ENCODE measurements at regions not wholly inside any gene's neighbourhood (a gene's known extent, or its start where the extent isn't known, plus 50 kb on each side); places are given as distances from the start of the nearest gene placed in this dataset.

DNA sequence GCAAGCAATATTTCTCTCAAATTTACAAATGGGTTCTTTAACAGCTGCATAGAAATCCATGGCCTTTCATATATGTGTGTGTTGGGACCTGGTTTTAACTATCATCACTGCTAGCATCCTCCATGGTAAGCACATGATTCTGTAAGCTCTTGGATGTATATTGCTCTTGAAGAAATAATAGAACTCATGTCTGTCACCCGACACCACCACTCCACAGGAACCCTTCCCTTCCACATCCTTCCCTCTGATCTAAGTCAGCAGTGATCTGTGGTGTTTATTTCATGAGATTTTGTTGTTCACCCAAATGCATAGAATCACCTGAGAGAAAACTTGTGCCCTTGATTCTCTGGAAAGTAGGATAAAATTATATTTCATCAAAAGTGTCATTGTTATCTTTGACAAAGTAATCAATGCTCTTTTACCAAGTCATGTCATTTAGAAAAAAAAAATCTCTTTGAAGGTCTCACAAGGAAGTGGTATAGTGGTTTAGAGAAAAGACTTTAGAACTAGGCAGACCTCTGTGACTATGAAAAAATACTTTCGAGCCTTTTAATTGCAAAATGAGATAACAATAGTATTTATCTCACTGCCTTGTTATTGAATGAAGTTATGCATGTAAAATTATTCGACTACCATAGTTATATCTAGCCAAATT is 649.8 kb upstream of the SLC35B3 start:
- Histone ChIP-seq H3K27ac (ENCODE audit: insufficient read depth, low read depth, low read length) (no peak overlapping the region), H3K27me3 (ENCODE audit: control insufficient read depth in 2 of 2, insufficient read depth in 2 of 2, low read length in 2 of 2) (no peaks in the 10 kb centered on the region), H3K4me1 (ENCODE audit: control insufficient read depth, extremely low read depth, insufficient read depth, low read length) (no peaks in the 10 kb centered on the region), H3K9me1 (replicated peaks; ENCODE audit: control insufficient read depth, extremely low read depth, insufficient read depth, low read length) (no peaks in the 10 kb centered on the region), H3K9me3 (replicated peaks; ENCODE audit: control insufficient read depth, insufficient read depth, low read length) (no peaks in the 10 kb centered on the region), H3K36me3 (ENCODE audit: control insufficient read depth in 2 of 2, extremely low read depth in 1 of 2, insufficient read depth in 2 of 2, low read length in 2 of 2) (no peaks in the 10 kb centered on the region), H3K9ac (replicated peaks; ENCODE audit: extremely low read depth, insufficient read depth, low read length) (no peak overlapping the region), H2AFZ (ENCODE audit: low read depth, low read length) (no peak overlapping the region), H3K79me2 (ENCODE audit: control insufficient read depth, insufficient read depth, low read length) (no peaks in the 10 kb centered on the region), H4K20me1 (replicated peaks; ENCODE audit: control insufficient read depth, extremely low read depth, insufficient read depth, low read length) (no peaks in the 10 kb centered on the region), H3K4me2 (ENCODE audit: insufficient read depth, low read length) (no peak overlapping the region), H3K4me3 (replicated peaks in 1 of 3; ENCODE audit: insufficient read depth in 1 of 3, low read depth in 1 of 3, low read length in 3 of 3) (no peak overlapping the region)
- FAIRE-seq (no peak), DNase-seq (ENCODE audit: low read depth, low spot score) (no peak)
- no peak for TF ChIP-seq GATA2 (IDR thresholded peaks at IDR 0.05; ENCODE audit: insufficient read depth, insufficient read length, low read depth, low read length)
- TF ChIP-seq MYC (IDR thresholded peaks at IDR 0.05; ENCODE audit: low read depth, low read length): no peak
- no peak for TF ChIP-seq POLR2A (IDR thresholded peaks at IDR 0.05; ENCODE audit: low read depth, low read length)
- TF ChIP-seq, protein P1, sequence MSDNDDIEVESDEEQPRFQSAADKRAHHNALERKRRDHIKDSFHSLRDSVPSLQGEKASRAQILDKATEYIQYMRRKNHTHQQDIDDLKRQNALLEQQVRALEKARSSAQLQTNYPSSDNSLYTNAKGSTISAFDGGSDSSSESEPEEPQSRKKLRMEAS (IDR thresholded peaks at IDR 0.05; ENCODE audit: insufficient read depth, insufficient read length): no peak
- TF ChIP-seq, protein P2, sequence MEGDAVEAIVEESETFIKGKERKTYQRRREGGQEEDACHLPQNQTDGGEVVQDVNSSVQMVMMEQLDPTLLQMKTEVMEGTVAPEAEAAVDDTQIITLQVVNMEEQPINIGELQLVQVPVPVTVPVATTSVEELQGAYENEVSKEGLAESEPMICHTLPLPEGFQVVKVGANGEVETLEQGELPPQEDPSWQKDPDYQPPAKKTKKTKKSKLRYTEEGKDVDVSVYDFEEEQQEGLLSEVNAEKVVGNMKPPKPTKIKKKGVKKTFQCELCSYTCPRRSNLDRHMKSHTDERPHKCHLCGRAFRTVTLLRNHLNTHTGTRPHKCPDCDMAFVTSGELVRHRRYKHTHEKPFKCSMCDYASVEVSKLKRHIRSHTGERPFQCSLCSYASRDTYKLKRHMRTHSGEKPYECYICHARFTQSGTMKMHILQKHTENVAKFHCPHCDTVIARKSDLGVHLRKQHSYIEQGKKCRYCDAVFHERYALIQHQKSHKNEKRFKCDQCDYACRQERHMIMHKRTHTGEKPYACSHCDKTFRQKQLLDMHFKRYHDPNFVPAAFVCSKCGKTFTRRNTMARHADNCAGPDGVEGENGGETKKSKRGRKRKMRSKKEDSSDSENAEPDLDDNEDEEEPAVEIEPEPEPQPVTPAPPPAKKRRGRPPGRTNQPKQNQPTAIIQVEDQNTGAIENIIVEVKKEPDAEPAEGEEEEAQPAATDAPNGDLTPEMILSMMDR (IDR thresholded peaks at IDR 0.05; ENCODE audit: extremely low read depth in 1 of 2, insufficient read depth in 1 of 2, low read depth in 1 of 2, low read length in 2 of 2): no peak
- no peak for TF ChIP-seq EZH2 (IDR thresholded peaks at IDR 0.05; ENCODE audit: borderline replicate concordance, low read depth, low read length, severe bottlenecking)
- no peak for TF ChIP-seq JUN (IDR thresholded peaks at IDR 0.05; ENCODE audit: borderline replicate concordance, insufficient read depth, insufficient read length, low read depth)
- no peak for TF ChIP-seq FOS (IDR thresholded peaks at IDR 0.05; ENCODE audit: borderline replicate concordance, insufficient read depth, low read length)
- no peak for TF ChIP-seq POLR2AphosphoS5 (IDR thresholded peaks at IDR 0.05; ENCODE audit: insufficient read depth, low read depth, low read length)
- BruUV-seq (replicated peaks): no TSS peak
- intact Hi-C loops (cut with micrococcal nuclease): no loop called here
- dilution Hi-C loops (cut with MboI; ENCODE audit: extremely low pct_ligation_motif_present, low sequenced_read_pairs): no loop called here
- ChIA-PET POLR2A (no interaction called here), CTCF (no interaction called here)
